ENCODE measurements at regions not wholly inside any gene's neighbourhood (a gene's known extent, or its start where the extent isn't known, plus 50 kb on each side); places are given as distances from the start of the nearest gene placed in this dataset.

DNA sequence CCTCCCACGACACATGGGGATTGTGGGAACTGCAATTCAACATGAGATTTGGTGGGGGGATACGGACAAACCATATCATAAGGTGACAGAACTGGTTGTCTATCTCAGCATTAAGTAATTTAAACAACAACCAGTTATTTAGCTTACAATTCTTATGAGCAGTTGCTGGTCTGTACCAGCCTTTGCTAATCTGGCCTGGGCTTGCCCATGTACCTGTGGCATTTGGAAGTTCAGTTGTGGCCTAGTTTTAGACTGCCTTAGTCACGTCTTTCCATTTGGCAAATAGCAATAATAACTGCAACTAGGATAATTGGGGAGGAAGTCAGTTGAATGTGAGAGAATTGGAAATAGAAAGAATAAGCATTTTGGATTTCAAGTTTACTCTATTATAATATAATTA lies 441.8 kb upstream of the CXADR start:
- TF ChIP-seq, protein P1, sequence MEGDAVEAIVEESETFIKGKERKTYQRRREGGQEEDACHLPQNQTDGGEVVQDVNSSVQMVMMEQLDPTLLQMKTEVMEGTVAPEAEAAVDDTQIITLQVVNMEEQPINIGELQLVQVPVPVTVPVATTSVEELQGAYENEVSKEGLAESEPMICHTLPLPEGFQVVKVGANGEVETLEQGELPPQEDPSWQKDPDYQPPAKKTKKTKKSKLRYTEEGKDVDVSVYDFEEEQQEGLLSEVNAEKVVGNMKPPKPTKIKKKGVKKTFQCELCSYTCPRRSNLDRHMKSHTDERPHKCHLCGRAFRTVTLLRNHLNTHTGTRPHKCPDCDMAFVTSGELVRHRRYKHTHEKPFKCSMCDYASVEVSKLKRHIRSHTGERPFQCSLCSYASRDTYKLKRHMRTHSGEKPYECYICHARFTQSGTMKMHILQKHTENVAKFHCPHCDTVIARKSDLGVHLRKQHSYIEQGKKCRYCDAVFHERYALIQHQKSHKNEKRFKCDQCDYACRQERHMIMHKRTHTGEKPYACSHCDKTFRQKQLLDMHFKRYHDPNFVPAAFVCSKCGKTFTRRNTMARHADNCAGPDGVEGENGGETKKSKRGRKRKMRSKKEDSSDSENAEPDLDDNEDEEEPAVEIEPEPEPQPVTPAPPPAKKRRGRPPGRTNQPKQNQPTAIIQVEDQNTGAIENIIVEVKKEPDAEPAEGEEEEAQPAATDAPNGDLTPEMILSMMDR (IDR thresholded peaks at IDR 0.05; ENCODE audit: partially characterized antibody, unreplicated experiment): no peak
- H3K27ac Mint-ChIP-seq (ENCODE audit: unreplicated experiment): no peak overlapping the region
- no peak overlapping the region for H3K4me3 Mint-ChIP-seq (ENCODE audit: unreplicated experiment)
- no peaks in the 10 kb centered on the region for H3K36me3 Mint-ChIP-seq (ENCODE audit: unreplicated experiment)
- DNase-seq: no peak
- H3K27me3 Mint-ChIP-seq (ENCODE audit: unreplicated experiment): no peaks in the 10 kb centered on the region
- H3K4me1 Mint-ChIP-seq (ENCODE audit: low read depth, unreplicated experiment): no peaks in the 10 kb centered on the region
- H3K9me3 Mint-ChIP-seq (ENCODE audit: unreplicated experiment): no peaks in the 10 kb centered on the region

DNA sequence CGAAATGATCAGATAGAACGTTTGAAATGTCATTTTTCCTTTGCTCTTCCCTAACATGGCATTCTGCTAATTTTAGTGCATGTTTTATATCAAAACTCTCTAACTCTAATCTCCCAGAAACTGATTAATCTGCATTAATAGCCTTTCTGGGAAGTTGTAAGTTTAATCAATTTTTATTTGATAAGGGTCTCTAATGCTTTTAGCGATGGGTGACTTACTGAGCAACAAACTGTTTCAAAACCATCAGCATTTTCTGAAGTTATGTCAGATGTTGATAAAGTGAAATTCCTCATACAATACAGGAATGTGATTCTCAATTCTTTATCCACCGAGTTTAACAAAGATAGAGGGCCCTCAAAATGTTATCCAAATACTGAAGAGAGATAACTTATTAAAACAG lies 431.6 kb upstream of the CXADR start:
- TF ChIP-seq, protein P1 (IDR thresholded peaks at IDR 0.05; ENCODE audit: partially characterized antibody, unreplicated experiment): no peak
- no peak for DNase-seq
- Mint-ChIP-seq H3K27me3 (ENCODE audit: unreplicated experiment) (peaks cover 1% of the 10 kb centered on the region), H3K9me3 (ENCODE audit: unreplicated experiment) (peaks cover 2% of the 10 kb centered on the region), H3K27ac (ENCODE audit: unreplicated experiment) (no peak overlapping the region), H3K4me1 (ENCODE audit: low read depth, unreplicated experiment) (peaks cover 9% of the 10 kb centered on the region), H3K4me3 (ENCODE audit: unreplicated experiment) (no peak overlapping the region), H3K36me3 (ENCODE audit: unreplicated experiment) (no peaks in the 10 kb centered on the region)

DNA sequence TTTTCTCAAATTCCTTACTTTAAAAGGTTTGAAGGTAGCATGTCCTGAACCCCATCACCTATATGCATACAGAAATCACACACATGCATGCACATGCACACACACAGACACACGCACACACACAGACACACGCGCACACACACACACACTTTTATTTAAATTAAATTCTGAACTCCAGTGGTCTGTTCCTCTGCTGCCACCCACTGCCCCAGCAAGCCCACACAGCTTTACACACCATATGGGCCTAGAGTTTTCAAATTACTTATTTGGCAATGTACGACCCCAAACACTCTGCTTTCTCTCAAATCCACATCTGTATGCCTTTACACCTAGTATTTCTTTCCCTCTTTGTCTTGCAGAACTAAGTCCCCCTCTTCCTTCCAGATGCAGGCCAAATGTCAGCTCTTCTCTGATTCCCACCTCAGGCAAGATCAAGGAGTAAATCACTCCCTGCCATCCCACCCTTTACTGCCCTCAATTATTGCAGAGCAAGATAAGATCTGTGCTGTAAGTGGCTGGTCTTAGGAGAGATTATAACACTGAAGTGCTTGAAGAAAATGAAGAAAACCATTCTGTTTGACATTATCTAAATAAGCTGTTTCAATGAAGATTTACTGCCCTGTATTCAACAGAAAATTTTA lies 429.9 kb upstream of the CXADR start:
- no peak for DNase-seq
- Mint-ChIP-seq H3K36me3 (ENCODE audit: unreplicated experiment) (no peaks in the 10 kb centered on the region), H3K27ac (ENCODE audit: unreplicated experiment) (peak overlapping the region; percentile 12), H3K4me3 (ENCODE audit: unreplicated experiment) (no peak overlapping the region), H3K27me3 (ENCODE audit: unreplicated experiment) (peaks cover 3% of the 10 kb centered on the region), H3K9me3 (ENCODE audit: unreplicated experiment) (peaks cover 2% of the 10 kb centered on the region), H3K4me1 (ENCODE audit: low read depth, unreplicated experiment) (peaks cover 9% of the 10 kb centered on the region)
- TF ChIP-seq, protein P1 (IDR thresholded peaks at IDR 0.05; ENCODE audit: partially characterized antibody, unreplicated experiment): no peak

DNA sequence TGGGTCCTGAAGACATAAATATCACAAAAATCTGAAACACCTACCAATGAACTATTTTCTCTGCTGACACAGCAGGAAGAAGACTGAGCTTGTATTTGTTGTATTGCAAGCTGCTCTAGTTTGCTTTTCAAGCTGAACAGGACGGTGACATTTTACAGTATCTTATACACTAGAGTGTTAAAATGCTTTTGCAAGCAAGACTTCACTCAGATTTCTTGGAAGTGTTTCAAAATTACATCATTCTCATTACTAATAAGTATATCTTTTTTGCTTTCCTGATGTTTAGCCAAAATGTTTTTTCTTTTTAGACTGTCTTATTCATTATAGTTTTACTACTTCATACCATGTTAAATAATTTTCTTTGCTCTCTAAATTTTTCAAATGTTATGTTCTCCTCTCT lies 427.1 kb upstream of the CXADR start:
- peaks cover 2% of the 10 kb centered on the region for H3K9me3 Mint-ChIP-seq (ENCODE audit: unreplicated experiment)
- TF ChIP-seq, protein P1 (IDR thresholded peaks at IDR 0.05; ENCODE audit: partially characterized antibody, unreplicated experiment): no peak
- H3K4me3 Mint-ChIP-seq (ENCODE audit: unreplicated experiment): no peak overlapping the region
- no peak overlapping the region for H3K27ac Mint-ChIP-seq (ENCODE audit: unreplicated experiment)
- H3K27me3 Mint-ChIP-seq (ENCODE audit: unreplicated experiment): peaks cover 3% of the 10 kb centered on the region
- no peak for DNase-seq
- H3K36me3 Mint-ChIP-seq (ENCODE audit: unreplicated experiment): no peaks in the 10 kb centered on the region
- H3K4me1 Mint-ChIP-seq (ENCODE audit: low read depth, unreplicated experiment): peaks cover 9% of the 10 kb centered on the region

DNA sequence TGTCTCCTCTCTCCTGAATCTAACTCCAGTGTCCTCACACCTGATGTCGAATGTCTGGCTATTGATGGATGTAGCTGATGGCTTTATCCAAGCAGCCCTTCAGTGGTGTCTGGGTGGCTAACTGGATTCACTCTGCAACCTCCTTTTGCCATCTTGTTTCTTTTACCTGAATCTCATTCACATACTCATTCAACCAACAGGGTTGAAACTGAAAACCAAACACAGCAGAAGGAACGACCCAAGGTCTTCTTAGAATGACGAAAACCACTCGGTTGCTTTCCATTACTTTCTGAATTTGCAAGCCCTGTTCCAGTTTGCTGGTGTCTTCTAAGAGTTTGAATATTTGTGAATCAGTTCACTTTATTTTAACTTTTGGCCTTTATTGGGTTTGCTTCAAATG lies 424.3 kb upstream of the CXADR start:
- H3K4me1 Mint-ChIP-seq (ENCODE audit: low read depth, unreplicated experiment): peaks cover 5% of the 10 kb centered on the region

More for the DNA sequence above, 424.3 kb upstream of the CXADR start:
- TF ChIP-seq, protein P1 (IDR thresholded peaks at IDR 0.05; ENCODE audit: partially characterized antibody, unreplicated experiment): no peak
- Mint-ChIP-seq H3K27me3 (ENCODE audit: unreplicated experiment) (peaks cover 3% of the 10 kb centered on the region), H3K27ac (ENCODE audit: unreplicated experiment) (no peak overlapping the region), H3K9me3 (ENCODE audit: unreplicated experiment) (peaks cover 2% of the 10 kb centered on the region), H3K4me3 (ENCODE audit: unreplicated experiment) (no peak overlapping the region), H3K36me3 (ENCODE audit: unreplicated experiment) (no peaks in the 10 kb centered on the region)
- DNase-seq: no peak

All from glutamatergic neuron (in vitro differentiated cells).